ENCODE measurements at regions not wholly inside any gene's neighbourhood (a gene's known extent, or its start where the extent isn't known, plus 50 kb on each side); places are given as distances from the start of the nearest gene placed in this dataset.

- H3F3A ChIP-seq (ENCODE audit: control insufficient read depth, insufficient read depth) = no peaks in the 10 kb centered on the region
- no peaks in the 10 kb centered on the region; the same call in 1 of the 2 replicates for H3K9me2 ChIP-seq (replicated peaks; ENCODE audit: control insufficient read depth, low read length)
- H3K27me3 ChIP-seq (ENCODE audit: control insufficient read depth, low read length) = peaks cover 6% of the 10 kb centered on the region; the same call in 1 of the 2 replicates
- no peak overlapping the region for H3K27ac ChIP-seq (ENCODE audit: low read depth, low read length)
- no peaks in the 10 kb centered on the region for H4K20me1 ChIP-seq (ENCODE audit: control insufficient read depth, insufficient read depth, low read depth, low read length)
- H3K9me3 ChIP-seq (ENCODE audit: control insufficient read depth, insufficient read depth, low read length) = no peaks in the 10 kb centered on the region
- no peak overlapping the region for H3K4me2 ChIP-seq (ENCODE audit: low read length)
- no peak overlapping the region for H3K4me3 ChIP-seq (ENCODE audit: low read length)
- no peaks in the 10 kb centered on the region for H3K4me1 ChIP-seq (ENCODE audit: control insufficient read depth, low read length)
- H3K79me2 ChIP-seq (ENCODE audit: control insufficient read depth, low read length) = no peaks in the 10 kb centered on the region
- TF ChIP-seq CTCF (IDR thresholded peaks at IDR 0.05; ENCODE audit: low read depth, low read length, poor library complexity, severe bottlenecking) = no peak
- TF ChIP-seq EZH2phosphoT487 (IDR thresholded peaks at IDR 0.05; ENCODE audit: borderline replicate concordance, low read length) = no peak
- no peaks in the 10 kb centered on the region for H3K36me3 ChIP-seq (ENCODE audit: control insufficient read depth, low read length)
Measured at GRCh38 chr2:217459016-217459415, 543.8 kb downstream of the TNS1 start.

- H3K79me2 ChIP-seq (ENCODE audit: control insufficient read depth, low read length) = no peaks in the 10 kb centered on the region
- peaks cover 6% of the 10 kb centered on the region for H3K27me3 ChIP-seq (ENCODE audit: control insufficient read depth, low read length)
Measured at GRCh38 chr2:217456016-217456415, 546.8 kb downstream of the TNS1 start.

GRCh38 chr2:217452928-217453327 lies 549.9 kb downstream of the TNS1 start:
- no peaks in the 10 kb centered on the region for H3K36me3 ChIP-seq (ENCODE audit: control insufficient read depth, low read length)
- no peak overlapping the region for H3K4me3 ChIP-seq (ENCODE audit: low read length)
- H4K20me1 ChIP-seq (ENCODE audit: control insufficient read depth, insufficient read depth, low read depth, low read length) = no peaks in the 10 kb centered on the region
- no peaks in the 10 kb centered on the region for H3K79me2 ChIP-seq (ENCODE audit: control insufficient read depth, low read length)
- no peak for TF ChIP-seq EZH2phosphoT487 (IDR thresholded peaks at IDR 0.05; ENCODE audit: borderline replicate concordance, low read length)
- no peak for TF ChIP-seq CTCF (IDR thresholded peaks at IDR 0.05; ENCODE audit: low read depth, low read length, poor library complexity, severe bottlenecking)
- no peaks in the 10 kb centered on the region for H3F3A ChIP-seq (ENCODE audit: control insufficient read depth, insufficient read depth)
- H3K4me2 ChIP-seq (ENCODE audit: low read length) = no peak overlapping the region
- no peaks in the 10 kb centered on the region for H3K4me1 ChIP-seq (ENCODE audit: control insufficient read depth, low read length)
- H3K9me3 ChIP-seq (ENCODE audit: control insufficient read depth, insufficient read depth, low read length) = no peaks in the 10 kb centered on the region
- H3K27ac ChIP-seq (ENCODE audit: low read depth, low read length) = no peak overlapping the region
- H3K9me2 ChIP-seq (replicated peaks; ENCODE audit: control insufficient read depth, low read length) = no peaks in the 10 kb centered on the region
- no peaks in the 10 kb centered on the region; the same call in 1 of the 2 replicates for H3K27me3 ChIP-seq (ENCODE audit: control insufficient read depth, low read length)

More at GRCh38 chr2:217456016-217456415, 546.8 kb downstream of the TNS1 start:
- Histone ChIP-seq H3K36me3 (ENCODE audit: control insufficient read depth, low read length) (no peaks in the 10 kb centered on the region), H3K9me2 (replicated peaks; ENCODE audit: control insufficient read depth, low read length) (no peaks in the 10 kb centered on the region; the same call in 1 of the 2 replicates), H3K4me3 (ENCODE audit: low read length) (no peak overlapping the region), H3F3A (ENCODE audit: control insufficient read depth, insufficient read depth) (no peaks in the 10 kb centered on the region), H3K4me1 (ENCODE audit: control insufficient read depth, low read length) (no peaks in the 10 kb centered on the region), H3K27ac (ENCODE audit: low read depth, low read length) (no peak overlapping the region), H3K9me3 (ENCODE audit: control insufficient read depth, insufficient read depth, low read length) (no peaks in the 10 kb centered on the region), H4K20me1 (ENCODE audit: control insufficient read depth, insufficient read depth, low read depth, low read length) (no peaks in the 10 kb centered on the region), H3K4me2 (ENCODE audit: low read length) (no peak overlapping the region)
- TF ChIP-seq CTCF (IDR thresholded peaks at IDR 0.05; ENCODE audit: low read depth, low read length, poor library complexity, severe bottlenecking) (no peak), EZH2phosphoT487 (IDR thresholded peaks at IDR 0.05; ENCODE audit: borderline replicate concordance, low read length) (no peak)

Measured in DOHH2 (cell line).